SHP77 (cell line): ENCODE measurements at regions not wholly inside any gene's neighbourhood (a gene's known extent, or its start where the extent isn't known, plus 50 kb on each side); places are given as distances from the start of the nearest gene placed in this dataset.
"Not testable (repeated sequence)": the region's sequence is repeated elsewhere in the genome, so short reads cannot be mapped to it uniquely, and the experiment has no call there.

Experiments
- DNase-seq, 2 experiments: peaks; one replicate each; lab custom pipeline; 2025; lab: John Stamatoyannopoulos, UW

GRCh38 chr12:47307680-47308399 lies 228.1 kb upstream of the AMIGO2 start:
- DNase-seq = peak; percentile 69

GRCh38 chr12:47306773-47307679 lies 227.3 kb upstream of the AMIGO2 start:
- not testable (repeated sequence) for DNase-seq

GRCh38 chr12:47306130-47306529 lies 226.4 kb upstream of the AMIGO2 start:
- DNase-seq = no peak

GRCh38 chr12:47305464-47305863 lies 225.7 kb upstream of the AMIGO2 start:
- DNase-seq = no peak

- DNase-seq = no peak
Measured at GRCh38 chr12:47303995-47304560, 224.3 kb upstream of the AMIGO2 start.

GRCh38 chr12:47303207-47303606 lies 223.4 kb upstream of the AMIGO2 start:
- no peak for DNase-seq

- no peak for DNase-seq
Measured at GRCh38 chr12:47302111-47302671, 222.4 kb upstream of the AMIGO2 start.

GRCh38 chr12:47299586-47299985 lies 219.8 kb upstream of the AMIGO2 start:
- no peak for DNase-seq

- no peak for DNase-seq
Measured at GRCh38 chr12:47297993-47298392, 218.2 kb upstream of the AMIGO2 start.

- DNase-seq = peak; percentile 4 to 5
Measured at GRCh38 chr12:47296828-47297227, 217.1 kb upstream of the AMIGO2 start.

GRCh38 chr12:47293406-47293805 lies 213.6 kb upstream of the AMIGO2 start:
- no peak for DNase-seq

GRCh38 chr12:47286676-47287075 lies 206.9 kb upstream of the AMIGO2 start:
- no peak for DNase-seq
